ENCODE measurements at regions not wholly inside any gene's neighbourhood (a gene's known extent, or its start where the extent isn't known, plus 50 kb on each side); places are given as distances from the start of the nearest gene placed in this dataset.

GRCh38 chr15:46278062-46278461 lies 643.2 kb downstream of the SQOR start:
- no peak for TF ChIP-seq CTCF (IDR thresholded peaks at IDR 0.05; ENCODE audit: low read length)
- TF ChIP-seq EZH2 (optimal IDR thresholded peaks at IDR 0.05; ENCODE audit: low read depth, low read length): no peak
- no peak for TF ChIP-seq EZH2phosphoT487 (IDR thresholded peaks at IDR 0.05; ENCODE audit: low read length)

Data from MM.1S (cell line).